A673 (cell line): ENCODE measurements at regions not wholly inside any gene's neighbourhood (a gene's known extent, or its start where the extent isn't known, plus 50 kb on each side); places are given as distances from the start of the nearest gene placed in this dataset.

Source experiments
- EZH2 ChIP-seq: fragments of 200-600 bp; sonication (generic); IDR thresholded peaks from 2 replicates; pipeline ENCODE4 v1.6.1; 2017; ENCODE audit warnings: borderline replicate concordance, low read depth, mild to moderate bottlenecking, mixed read lengths, antibody characterized with exemption, low read length; ENCODE audit not compliant: poor library complexity, severe bottlenecking
- TF ChIP-seq, protein P1 (sequence below): fragments of 300-800, 200-600 bp; sonication (generic); conservative IDR thresholded peaks from 2 replicates; pipeline ENCODE4 v1.5.1; 2017; ENCODE audit warnings: low read depth, mild to moderate bottlenecking, antibody characterized with exemption, low read length, moderate library complexity, mixed read lengths

DNA sequence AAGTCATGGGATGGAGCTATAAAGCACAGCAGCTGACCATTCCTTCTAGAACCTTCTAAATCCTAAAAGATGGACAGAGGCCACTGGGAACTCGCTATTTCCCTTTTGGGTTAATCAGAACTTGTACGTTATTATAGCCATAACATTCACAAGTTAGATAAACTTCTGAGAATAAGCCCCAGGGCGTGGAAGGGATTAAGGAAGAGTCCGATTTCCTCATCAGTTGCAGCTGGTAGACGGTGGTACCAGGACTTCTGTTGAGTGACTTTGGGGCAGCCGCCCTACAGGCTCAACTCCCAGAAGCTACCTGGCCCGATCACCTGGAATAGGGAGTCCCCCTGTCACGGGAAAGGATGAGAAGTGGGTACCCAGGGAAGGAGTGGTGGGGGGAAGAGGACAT is 370.1 kb upstream of the ZFHX3 start:
- TF ChIP-seq, protein P1, sequence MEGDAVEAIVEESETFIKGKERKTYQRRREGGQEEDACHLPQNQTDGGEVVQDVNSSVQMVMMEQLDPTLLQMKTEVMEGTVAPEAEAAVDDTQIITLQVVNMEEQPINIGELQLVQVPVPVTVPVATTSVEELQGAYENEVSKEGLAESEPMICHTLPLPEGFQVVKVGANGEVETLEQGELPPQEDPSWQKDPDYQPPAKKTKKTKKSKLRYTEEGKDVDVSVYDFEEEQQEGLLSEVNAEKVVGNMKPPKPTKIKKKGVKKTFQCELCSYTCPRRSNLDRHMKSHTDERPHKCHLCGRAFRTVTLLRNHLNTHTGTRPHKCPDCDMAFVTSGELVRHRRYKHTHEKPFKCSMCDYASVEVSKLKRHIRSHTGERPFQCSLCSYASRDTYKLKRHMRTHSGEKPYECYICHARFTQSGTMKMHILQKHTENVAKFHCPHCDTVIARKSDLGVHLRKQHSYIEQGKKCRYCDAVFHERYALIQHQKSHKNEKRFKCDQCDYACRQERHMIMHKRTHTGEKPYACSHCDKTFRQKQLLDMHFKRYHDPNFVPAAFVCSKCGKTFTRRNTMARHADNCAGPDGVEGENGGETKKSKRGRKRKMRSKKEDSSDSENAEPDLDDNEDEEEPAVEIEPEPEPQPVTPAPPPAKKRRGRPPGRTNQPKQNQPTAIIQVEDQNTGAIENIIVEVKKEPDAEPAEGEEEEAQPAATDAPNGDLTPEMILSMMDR, result no peak
- no peak for TF ChIP-seq EZH2
